KMS-11 (cell line): ENCODE measurements at regions not wholly inside any gene's neighbourhood (a gene's known extent, or its start where the extent isn't known, plus 50 kb on each side); places are given as distances from the start of the nearest gene placed in this dataset.

Source experiments
- H2AFZ ChIP-seq: fragments of 200-600 bp; sonication (generic); 2 replicates; pipeline ENCODE4 v1.6.1; 2016; ENCODE audit warnings: antibody characterized with exemption, mixed run types, low read depth
- H3K27ac ChIP-seq: fragments of 200-600 bp; sonication (generic); 2 replicates; pipeline ENCODE4 v1.6.1; 2016; ENCODE audit warnings: mild to moderate bottlenecking, mixed run types
- H3K27me3 ChIP-seq: fragments of 200-600 bp; sonication (generic); 2 replicates; pipeline ENCODE4 v1.6.1; 2017; ENCODE audit warnings: mild to moderate bottlenecking, low read depth, mixed run types, moderate library complexity; ENCODE audit not compliant: insufficient read depth
- H3K36me3 ChIP-seq: fragments of 200-600 bp; sonication (generic); 2 replicates; pipeline ENCODE4 v1.6.1; 2017; ENCODE audit warnings: mild to moderate bottlenecking, mixed run types; ENCODE audit not compliant: insufficient read depth
- H3K4me1 ChIP-seq: fragments of 200-600 bp; sonication (generic); 2 replicates; pipeline ENCODE4 v1.6.1; 2016; ENCODE audit warnings: mild to moderate bottlenecking, low read depth, mixed run types; ENCODE audit not compliant: poor library complexity, severe bottlenecking
- H3K4me2 ChIP-seq: fragments of 200-600 bp; sonication (generic); 2 replicates; pipeline ENCODE4 v1.7.0; 2016; ENCODE audit warnings: mild to moderate bottlenecking, mixed run types
- H3K4me3 ChIP-seq: fragments of 200-600 bp; sonication (generic); IDR thresholded peaks from 2 replicates; pipeline ENCODE4 v1.6.1; 2017; ENCODE audit warnings: low read depth, low read length, mixed read lengths; ENCODE audit not compliant: insufficient read depth
- H3K79me2 ChIP-seq: fragments of 200-600 bp; sonication (generic); 2 replicates; pipeline ENCODE4 v1.6.1; 2016; ENCODE audit warnings: low read depth, mixed run types; ENCODE audit not compliant: insufficient read depth
- H3K9ac ChIP-seq: fragments of 200-600 bp; sonication (generic); 2 replicates; pipeline ENCODE4 v1.6.1; 2016; ENCODE audit warnings: mild to moderate bottlenecking, mixed run types
- H4K20me1 ChIP-seq: fragments of 200-600 bp; sonication (generic); 2 replicates; pipeline ENCODE4 v1.6.1; 2016; ENCODE audit warnings: mild to moderate bottlenecking, mixed run types; ENCODE audit not compliant: insufficient read depth
- TF ChIP-seq, protein P1 (sequence below): fragments of 200-600 bp; sonication (generic); conservative IDR thresholded peaks from 2 replicates; pipeline ENCODE4 v1.6.1; 2017; ENCODE audit warnings: low read depth, mild to moderate bottlenecking, antibody characterized with exemption, low read length, moderate library complexity, mixed read lengths

DNA sequence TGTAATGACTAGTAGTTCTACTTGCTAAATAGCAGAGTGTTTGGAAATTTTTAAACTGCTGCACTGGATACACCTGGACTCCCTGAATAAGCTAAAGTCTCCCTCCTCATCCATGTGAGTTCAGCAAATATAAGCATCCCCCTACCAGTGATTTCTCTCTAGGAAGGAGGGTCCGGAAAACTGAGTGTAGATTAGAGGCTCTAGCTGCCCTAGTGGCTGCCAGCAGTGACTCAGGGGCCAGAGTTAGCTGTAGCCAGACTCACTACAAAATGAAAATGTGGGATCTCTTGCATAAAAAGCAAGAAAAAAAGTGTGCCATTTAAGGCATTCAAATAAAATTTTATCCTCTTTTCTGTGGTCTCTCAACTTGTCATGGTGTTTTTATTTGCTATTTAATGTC is 485.0 kb upstream of the ATP11B start:
- H3K27ac ChIP-seq = no peak overlapping the region
- H3K4me1 ChIP-seq = peaks cover 20% of the 10 kb centered on the region
- no peak overlapping the region for H3K4me3 ChIP-seq
- H2AFZ ChIP-seq = no peak overlapping the region
- H3K4me2 ChIP-seq = no peak overlapping the region
- H3K27me3 ChIP-seq = no peaks in the 10 kb centered on the region
- no peak overlapping the region for H3K9ac ChIP-seq
- no peaks in the 10 kb centered on the region for H4K20me1 ChIP-seq
- TF ChIP-seq, protein P1, sequence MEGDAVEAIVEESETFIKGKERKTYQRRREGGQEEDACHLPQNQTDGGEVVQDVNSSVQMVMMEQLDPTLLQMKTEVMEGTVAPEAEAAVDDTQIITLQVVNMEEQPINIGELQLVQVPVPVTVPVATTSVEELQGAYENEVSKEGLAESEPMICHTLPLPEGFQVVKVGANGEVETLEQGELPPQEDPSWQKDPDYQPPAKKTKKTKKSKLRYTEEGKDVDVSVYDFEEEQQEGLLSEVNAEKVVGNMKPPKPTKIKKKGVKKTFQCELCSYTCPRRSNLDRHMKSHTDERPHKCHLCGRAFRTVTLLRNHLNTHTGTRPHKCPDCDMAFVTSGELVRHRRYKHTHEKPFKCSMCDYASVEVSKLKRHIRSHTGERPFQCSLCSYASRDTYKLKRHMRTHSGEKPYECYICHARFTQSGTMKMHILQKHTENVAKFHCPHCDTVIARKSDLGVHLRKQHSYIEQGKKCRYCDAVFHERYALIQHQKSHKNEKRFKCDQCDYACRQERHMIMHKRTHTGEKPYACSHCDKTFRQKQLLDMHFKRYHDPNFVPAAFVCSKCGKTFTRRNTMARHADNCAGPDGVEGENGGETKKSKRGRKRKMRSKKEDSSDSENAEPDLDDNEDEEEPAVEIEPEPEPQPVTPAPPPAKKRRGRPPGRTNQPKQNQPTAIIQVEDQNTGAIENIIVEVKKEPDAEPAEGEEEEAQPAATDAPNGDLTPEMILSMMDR = no peak
- H3K79me2 ChIP-seq = no peaks in the 10 kb centered on the region
- H3K36me3 ChIP-seq = no peaks in the 10 kb centered on the region

GRCh38 chr3:182309120-182309519 is 484.2 kb upstream of the ATP11B start:
- TF ChIP-seq, protein P1 = no peak
- Histone ChIP-seq H3K36me3 (no peaks in the 10 kb centered on the region), H3K27me3 (no peaks in the 10 kb centered on the region), H3K27ac (no peak overlapping the region), H3K4me1 (peaks cover 20% of the 10 kb centered on the region), H3K4me2 (no peak overlapping the region; the same call in 1 of the 2 replicates), H4K20me1 (no peaks in the 10 kb centered on the region), H3K4me3 (no peak overlapping the region), H3K79me2 (no peaks in the 10 kb centered on the region), H3K9ac (no peak overlapping the region), H2AFZ (no peak overlapping the region; the same call in 1 of the 2 replicates)

- H3K4me1 ChIP-seq = no peaks in the 10 kb centered on the region
- no peak overlapping the region for H2AFZ ChIP-seq
- no peak overlapping the region for H3K4me2 ChIP-seq
- no peaks in the 10 kb centered on the region for H4K20me1 ChIP-seq
- TF ChIP-seq, protein P1 = no peak
- H3K4me3 ChIP-seq = no peak overlapping the region
- no peak overlapping the region for H3K9ac ChIP-seq
- no peaks in the 10 kb centered on the region for H3K79me2 ChIP-seq
- H3K27ac ChIP-seq = no peak overlapping the region
- no peaks in the 10 kb centered on the region for H3K27me3 ChIP-seq
- H3K36me3 ChIP-seq = no peaks in the 10 kb centered on the region
Observed at GRCh38 chr3:182315313-182315712, 478.0 kb upstream of the ATP11B start.

- Histone ChIP-seq H3K79me2 (no peaks in the 10 kb centered on the region), H2AFZ (peak overlapping the region; percentile 8; the same call in 1 of the 2 replicates), H4K20me1 (no peaks in the 10 kb centered on the region), H3K4me2 (peak overlapping the region; percentile 70), H3K27me3 (no peaks in the 10 kb centered on the region), H3K27ac (peak overlapping the region; percentile 77; the same call in 1 of the 2 replicates), H3K4me1 (peaks cover 76% of the 10 kb centered on the region), H3K9ac (no peak overlapping the region), H3K36me3 (no peaks in the 10 kb centered on the region), H3K4me3 (no peak overlapping the region)
- TF ChIP-seq, protein P1 = no peak
Observed at GRCh38 chr3:182323126-182323700, 470.1 kb upstream of the ATP11B start.
